T-cell (primary cell): ENCODE measurements at regions not wholly inside any gene's neighbourhood (a gene's known extent, or its start where the extent isn't known, plus 50 kb on each side); places are given as distances from the start of the nearest gene placed in this dataset.
"Not testable (repeated sequence)": the region's sequence is repeated elsewhere in the genome, so short reads cannot be mapped to it uniquely, and the experiment has no call there.

Experiments used
- ATAC-seq, 4 experiments: fragments of 200-7000 bp in 3 of 4; fragments of 150-1000 bp in 1 of 4; cut with Tn5 transposase; replicated peaks in 1 of 4; 1 replicate in 3 of 4; 2 replicates in 1 of 4; pipeline ENCODE4 v1.10.0; 2021; ENCODE audit warnings: moderate library complexity in 3 of 4, mild to moderate bottlenecking in 2 of 4, moderate number of reproducible peaks in 1 of 4
- CTCF ChIA-PET, 2 donors: fragments of 300-600 bp; sonication (Branson Sonifier 250); formaldehyde crosslinking; loops; one replicate each; lab custom pipeline; 2022; ENCODE audit warnings: antibody characterized with exemption in 2 of 2; lab: Charles Lee
- POLR2A ChIA-PET, 2 donors: fragments of 300-600 bp; sonication (Branson Sonifier 250); formaldehyde crosslinking; loops; one replicate each; lab custom pipeline; 2022; ENCODE audit warnings: antibody characterized with exemption in 2 of 2; lab: Charles Lee
- DNase-seq, 35 experiments: peaks; one replicate each; pipeline versions ENCODE4 v3.0.0 to v3.0.0-alpha.2; 2013 to 2023
- H3K27ac ChIP-seq: one replicate; pipeline ENCODE4 v1.5.1; 2013; ENCODE audit warnings: low read length
- H3K27me3 ChIP-seq, 2 experiments: replicated peaks in 1 of 2; 1 replicate in 1 of 2; 2 replicates in 1 of 2; pipeline versions ENCODE4 v1.6.1 to v1.7.0; 2013; ENCODE audit warnings: low read length in 1 of 2, mixed read lengths in 1 of 2; ENCODE audit not compliant: control insufficient read depth in 2 of 2, insufficient read depth in 2 of 2; ENCODE audit errors: extremely low read depth in 1 of 2
- H3K36me3 ChIP-seq, 2 donors: 1 replicate in 1 of 2; 2 replicates in 1 of 2; pipeline versions ENCODE4 v1.6.1 to v1.7.0; 2013; ENCODE audit warnings: low read length in 1 of 2; ENCODE audit not compliant: control insufficient read depth in 2 of 2, insufficient read depth in 1 of 2; ENCODE audit errors: extremely low read depth in 1 of 2
- H3K4me1 ChIP-seq, 2 experiments: 1 replicate in 1 of 2; 2 replicates in 1 of 2; pipeline versions ENCODE4 v1.6.1 to v1.7.0; 2013; ENCODE audit warnings: low read length in 2 of 2, mixed read lengths in 1 of 2; ENCODE audit not compliant: insufficient read depth in 2 of 2, control insufficient read depth in 1 of 2; ENCODE audit errors: extremely low read depth in 1 of 2
- H3K4me3 ChIP-seq, 2 donors: 1 replicate in 1 of 2; 2 replicates in 1 of 2; pipeline versions ENCODE4 v1.5.1 to v1.7.0; 2013; ENCODE audit warnings: mild to moderate bottlenecking in 2 of 2, low read length in 1 of 2, moderate library complexity in 1 of 2; ENCODE audit not compliant: control insufficient read depth in 1 of 2; ENCODE audit errors: extremely low read depth in 1 of 2
- H3K9me3 ChIP-seq: 2 replicates; pipeline ENCODE4 v1.7.0; 2013
- H3K27ac Mint-ChIP-seq, 2 donors: one replicate each; pipeline ENCODE4 v1.8.0; 2020 to 2021; ENCODE audit warnings: mild to moderate bottlenecking in 2 of 2, mixed read lengths in 2 of 2
- H3K27me3 Mint-ChIP-seq, 2 donors: one replicate each; pipeline ENCODE4 v1.8.0; 2021 to 2022; ENCODE audit warnings: mixed read lengths in 2 of 2
- H3K36me3 Mint-ChIP-seq: one replicate; pipeline ENCODE4 v1.8.0; 2021; ENCODE audit warnings: mixed read lengths
- H3K4me1 Mint-ChIP-seq, 3 donors: one replicate each; pipeline ENCODE4 v1.8.0; 2020 to 2022; ENCODE audit warnings: mixed read lengths in 3 of 3, mild to moderate bottlenecking in 1 of 3
- H3K4me3 Mint-ChIP-seq, 3 donors: one replicate each; pipeline ENCODE4 v1.8.0; 2020 to 2022; ENCODE audit warnings: mild to moderate bottlenecking in 3 of 3, mixed read lengths in 3 of 3, moderate library complexity in 3 of 3
- H3K9me3 Mint-ChIP-seq, 3 donors: one replicate each; pipeline ENCODE4 v1.8.0; 2020 to 2022; ENCODE audit warnings: mixed read lengths in 3 of 3
- WGBS: methylation state at CpG from one replicate; pipeline ENCODE4 v1.1.5; 2013; ENCODE audit warnings: missing lambda C conversion rate; ENCODE audit not compliant: insufficient coverage; 5-methylcytosine and 5-hydroxymethylcytosine counted together

- ATAC-seq = no peak
- CTCF ChIA-PET = no interaction called here
Measured at GRCh38 chr6:115133790-115134189, 791.0 kb upstream of the HS3ST5 start.

GRCh38 chr6:115131709-115132490, 789.1 kb upstream of the HS3ST5 start:
- Mint-ChIP-seq H3K9me3 (peaks cover 0 to 12% (median 6%) of the 10 kb centered on the region in 3 donors), H3K36me3 (no peaks in the 10 kb centered on the region), H3K4me1 (no peaks in the 10 kb centered on the region), H3K27me3 (no peaks in the 10 kb centered on the region), H3K4me3 (no peak overlapping the region), H3K27ac (no peak overlapping the region)
- ATAC-seq = no peak
- ChIA-PET POLR2A (no interaction called here), CTCF (no interaction called here)
- Histone ChIP-seq H3K4me3 (no peak overlapping the region), H3K36me3 (no peaks in the 10 kb centered on the region), H3K9me3 (peaks cover 3% of the 10 kb centered on the region), H3K4me1 (no peaks in the 10 kb centered on the region), H3K27me3 (no peaks in the 10 kb centered on the region), H3K27ac (no peak overlapping the region)
- 65% methylated on average over 2 of the region's 5 CpGs for WGBS
- no peak for DNase-seq

More at GRCh38 chr6:115133790-115134189, 791.0 kb upstream of the HS3ST5 start:
- no peaks in the 10 kb centered on the region for H3K27me3 Mint-ChIP-seq
- no peaks in the 10 kb centered on the region for H3K4me1 Mint-ChIP-seq
- Histone ChIP-seq H3K27me3 (no peaks in the 10 kb centered on the region), H3K4me3 (no peak overlapping the region), H3K4me1 (no peaks in the 10 kb centered on the region), H3K27ac (no peak overlapping the region), H3K9me3 (peaks cover 3% of the 10 kb centered on the region), H3K36me3 (no peaks in the 10 kb centered on the region)
- H3K36me3 Mint-ChIP-seq = no peaks in the 10 kb centered on the region
- H3K27ac Mint-ChIP-seq = no peak overlapping the region
- POLR2A ChIA-PET = no interaction called here
- WGBS = 71% methylated on average over 1 of the region's 2 CpGs
- DNase-seq = no peak
- no peak overlapping the region for H3K4me3 Mint-ChIP-seq
- H3K9me3 Mint-ChIP-seq = peaks cover 8 to 14% (median 13%) of the 10 kb centered on the region in 3 donors

- H3K27me3 ChIP-seq, H3K36me3 Mint-ChIP-seq, DNase-seq, H3K9me3 ChIP-seq, H3K27ac Mint-ChIP-seq, CTCF ChIA-PET, H3K9me3 Mint-ChIP-seq, H3K36me3 ChIP-seq, POLR2A ChIA-PET, H3K4me3 Mint-ChIP-seq, H3K27me3 Mint-ChIP-seq, H3K4me1 ChIP-seq, H3K4me1 Mint-ChIP-seq, H3K4me3 ChIP-seq, H3K27ac ChIP-seq, ATAC-seq: not testable (repeated sequence)
- WGBS = 83% methylated on average over 5 of the region's 11 CpGs
Measured at GRCh38 chr6:115121513-115121912, 778.7 kb upstream of the HS3ST5 start.

- H3K27ac Mint-ChIP-seq = no peak overlapping the region
- H3K4me1 Mint-ChIP-seq = no peaks in the 10 kb centered on the region
- DNase-seq = no peak
- H3K27me3 Mint-ChIP-seq = no peaks in the 10 kb centered on the region
- no peaks in the 10 kb centered on the region for H3K36me3 ChIP-seq
- H3K9me3 ChIP-seq = peaks cover 3% of the 10 kb centered on the region
- H3K4me3 ChIP-seq = no peak overlapping the region
- no CpG with 5 or more reads among the region's 1 CpG for WGBS
- ATAC-seq = no peak
- H3K4me3 Mint-ChIP-seq = no peak overlapping the region
- H3K27me3 ChIP-seq = no peaks in the 10 kb centered on the region
- ChIA-PET POLR2A (no interaction called here), CTCF (no interaction called here)
- peaks cover 5 to 7% (median 5%) of the 10 kb centered on the region in 3 donors for H3K9me3 Mint-ChIP-seq
- H3K4me1 ChIP-seq = no peaks in the 10 kb centered on the region
- no peaks in the 10 kb centered on the region for H3K36me3 Mint-ChIP-seq
- H3K27ac ChIP-seq = no peak overlapping the region
Measured at GRCh38 chr6:115120391-115120790, 777.6 kb upstream of the HS3ST5 start.

- CTCF ChIA-PET = no interaction called here
Measured at GRCh38 chr6:115091461-115091860, 748.6 kb upstream of the HS3ST5 start.

GRCh38 chr6:115078555-115078954, 735.7 kb upstream of the HS3ST5 start:
- Histone ChIP-seq H3K36me3 (no peaks in the 10 kb centered on the region), H3K27ac (no peak overlapping the region), H3K27me3 (no peaks in the 10 kb centered on the region), H3K4me3 (no peak overlapping the region), H3K9me3 (no peaks in the 10 kb centered on the region), H3K4me1 (no peaks in the 10 kb centered on the region)
- CTCF ChIA-PET = no interaction called here
- Mint-ChIP-seq H3K4me1 (no peaks in the 10 kb centered on the region), H3K27ac (no peak overlapping the region), H3K4me3 (no peak overlapping the region), H3K27me3 (no peaks in the 10 kb centered on the region), H3K36me3 (no peaks in the 10 kb centered on the region), H3K9me3 (peaks cover 11 to 24% (median 22%) of the 10 kb centered on the region in 3 donors)
- POLR2A ChIA-PET = no interaction called here
- ATAC-seq (no peak), DNase-seq (no peak)
- WGBS = no CpG with 5 or more reads among the region's 1 CpG

More at GRCh38 chr6:115091461-115091860, 748.6 kb upstream of the HS3ST5 start:
- Histone ChIP-seq H3K4me1 (no peaks in the 10 kb centered on the region), H3K36me3 (no peaks in the 10 kb centered on the region), H3K9me3 (no peaks in the 10 kb centered on the region), H3K4me3 (no peak overlapping the region), H3K27me3 (no peaks in the 10 kb centered on the region), H3K27ac (no peak overlapping the region)
- H3K27ac Mint-ChIP-seq = no peak overlapping the region
- H3K36me3 Mint-ChIP-seq = no peaks in the 10 kb centered on the region
- no peaks in the 10 kb centered on the region for H3K27me3 Mint-ChIP-seq
- POLR2A ChIA-PET = no interaction called here
- H3K4me1 Mint-ChIP-seq = no peaks in the 10 kb centered on the region
- ATAC-seq (no peak), DNase-seq (no peak)
- 57% methylated on average over 1 of the region's 2 CpGs for WGBS
- H3K9me3 Mint-ChIP-seq = peaks cover 8 to 18% (median 12%) of the 10 kb centered on the region in 3 donors
- no peak overlapping the region for H3K4me3 Mint-ChIP-seq
